ENCODE measurements at regions not wholly inside any gene's neighbourhood (a gene's known extent, or its start where the extent isn't known, plus 50 kb on each side); places are given as distances from the start of the nearest gene placed in this dataset.

DNA sequence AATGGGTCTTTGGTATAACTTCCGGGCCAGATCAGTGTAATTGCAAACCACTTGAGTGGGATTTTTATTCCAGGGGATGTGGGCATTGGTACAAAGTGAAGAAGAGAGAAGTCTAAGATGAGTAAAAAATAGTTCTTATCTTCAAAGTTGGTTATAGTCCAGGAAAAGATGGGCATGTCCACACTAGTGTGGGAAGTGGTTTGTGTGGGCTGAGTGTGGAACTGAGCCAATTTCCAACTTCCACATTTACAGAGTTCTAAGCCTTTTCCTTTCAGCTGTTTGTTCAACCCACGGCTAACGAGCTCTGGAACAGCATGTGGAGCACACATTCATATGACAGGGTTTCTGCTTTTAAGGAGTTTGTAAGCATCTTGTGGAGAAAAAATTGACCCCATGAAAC lies 72.3 kb upstream of the IFNGR1 start:
- no CpG with 5 or more reads among the region's 3 CpGs for WGBS (ENCODE audit: extremely low coverage, insufficient coverage, low lambda C conversion rate)
- H2BK15ac ChIP-seq (replicated peaks; ENCODE audit: low read depth): no peak overlapping the region
- no peak overlapping the region for H4K5ac ChIP-seq (ENCODE audit: low read length)
- no peaks in the 10 kb centered on the region for H3K79me2 ChIP-seq (ENCODE audit: control insufficient read depth, insufficient read depth, low read length)
- H4K8ac ChIP-seq (ENCODE audit: low read depth, low read length): no peak overlapping the region
- H3K4ac ChIP-seq (ENCODE audit: low read depth, low read length): no peak overlapping the region
- no peak overlapping the region for H3K4me3 ChIP-seq (ENCODE audit: low read length)
- H3K27me3 ChIP-seq (ENCODE audit: insufficient read depth, low read length, poor library complexity): no peaks in the 10 kb centered on the region
- no peaks in the 10 kb centered on the region for H3K36me3 ChIP-seq (ENCODE audit: control insufficient read depth, insufficient read depth, low read length)
- no peak overlapping the region for H2BK5ac ChIP-seq (ENCODE audit: low read length)
- no peak for DNase-seq
- H3K79me1 ChIP-seq (ENCODE audit: low read length): no peaks in the 10 kb centered on the region
- no peak overlapping the region for H3K9ac ChIP-seq (ENCODE audit: low read length)
- H3K18ac ChIP-seq (ENCODE audit: low read length): no peak overlapping the region
- H3K4me1 ChIP-seq (ENCODE audit: control insufficient read depth, low read depth, low read length): no peaks in the 10 kb centered on the region
- no peak overlapping the region for H3K56ac ChIP-seq (ENCODE audit: low read length)
- H3K4me2 ChIP-seq (ENCODE audit: low read length): no peak overlapping the region
- H2BK120ac ChIP-seq (ENCODE audit: low read depth, low read length): no peak overlapping the region
- no peak overlapping the region for H2AK5ac ChIP-seq (ENCODE audit: low read length)
- H3K27ac ChIP-seq (ENCODE audit: low read depth, low read length): no peak overlapping the region
- H3K23ac ChIP-seq (ENCODE audit: low read length): no peak overlapping the region

DNA sequence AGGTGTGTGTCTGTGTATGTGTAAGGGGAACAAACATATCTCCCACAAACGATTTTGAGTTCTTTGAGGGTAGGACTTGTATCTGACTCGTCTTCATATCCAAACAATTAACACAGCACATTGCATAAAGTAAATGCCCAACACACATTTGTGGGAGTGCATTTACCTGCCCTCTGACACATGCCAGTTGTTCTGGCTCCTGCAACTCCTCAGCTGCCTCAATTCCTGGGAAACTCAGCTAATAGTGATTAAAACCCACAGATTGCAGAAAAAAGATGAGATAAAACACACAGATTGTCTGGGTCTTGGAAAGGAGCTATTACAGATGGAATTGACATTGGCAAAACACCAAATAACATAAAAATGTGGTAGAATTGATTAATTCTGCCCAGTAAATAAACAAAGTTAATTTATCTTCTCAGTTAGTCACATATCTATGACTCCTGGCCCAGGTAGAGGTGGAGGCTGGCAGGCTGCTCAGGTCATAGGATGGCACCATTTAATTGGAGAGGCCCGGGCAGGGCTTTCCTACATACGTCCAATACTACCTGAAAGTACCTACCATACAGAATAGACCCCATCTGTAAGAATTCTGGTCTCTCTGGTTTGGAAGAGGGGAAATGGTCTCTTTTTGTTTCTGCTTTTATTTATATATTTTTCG lies 71.5 kb upstream of the IFNGR1 start:
- Histone ChIP-seq H2AK5ac (ENCODE audit: low read length) (no peak overlapping the region), H3K27me3 (ENCODE audit: insufficient read depth, low read length, poor library complexity) (no peaks in the 10 kb centered on the region), H3K23ac (ENCODE audit: low read length) (no peak overlapping the region), H2BK5ac (ENCODE audit: low read length) (no peak overlapping the region), H3K4me1 (ENCODE audit: control insufficient read depth, low read depth, low read length) (no peaks in the 10 kb centered on the region), H3K79me1 (ENCODE audit: low read length) (no peaks in the 10 kb centered on the region), H3K9ac (ENCODE audit: low read length) (no peak overlapping the region), H3K4me3 (ENCODE audit: low read length) (no peak overlapping the region), H3K27ac (ENCODE audit: low read depth, low read length) (no peak overlapping the region), H4K8ac (ENCODE audit: low read depth, low read length) (no peak overlapping the region), H4K5ac (ENCODE audit: low read length) (no peak overlapping the region), H3K4ac (ENCODE audit: low read depth, low read length) (no peak overlapping the region), H3K56ac (ENCODE audit: low read length) (no peak overlapping the region), H3K4me2 (ENCODE audit: low read length) (no peak overlapping the region), H2BK120ac (ENCODE audit: low read depth, low read length) (no peak overlapping the region), H2BK15ac (replicated peaks; ENCODE audit: low read depth) (no peak overlapping the region), H3K18ac (ENCODE audit: low read length) (no peak overlapping the region), H3K36me3 (ENCODE audit: control insufficient read depth, insufficient read depth, low read length) (no peaks in the 10 kb centered on the region), H3K79me2 (ENCODE audit: control insufficient read depth, insufficient read depth, low read length) (no peaks in the 10 kb centered on the region)
- WGBS (ENCODE audit: extremely low coverage, insufficient coverage, low lambda C conversion rate): no CpG with 5 or more reads among the region's 5 CpGs
- no peak for DNase-seq

DNA sequence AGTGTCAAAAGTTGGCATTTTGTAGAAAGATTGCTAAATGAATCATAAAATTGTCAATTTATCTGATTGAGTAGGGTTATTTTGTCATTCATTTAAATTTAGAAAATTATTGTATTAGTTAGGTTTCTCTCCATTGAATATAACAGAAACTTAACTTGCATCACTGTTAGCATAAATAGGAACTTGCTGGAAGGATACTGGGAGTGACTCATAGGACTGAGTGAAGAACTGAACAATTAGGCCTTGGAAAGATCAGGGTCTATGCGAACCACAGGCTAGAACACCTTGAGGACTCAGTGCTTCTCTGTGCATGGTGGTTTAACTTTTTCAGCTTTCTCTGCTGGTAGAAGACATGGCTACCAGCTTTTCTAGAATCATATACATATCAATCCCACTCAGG lies 67.7 kb upstream of the IFNGR1 start:
- no peak overlapping the region for H3K18ac ChIP-seq (ENCODE audit: low read length)
- H3K79me1 ChIP-seq (ENCODE audit: low read length): no peaks in the 10 kb centered on the region
- no peaks in the 10 kb centered on the region for H3K36me3 ChIP-seq (ENCODE audit: control insufficient read depth, insufficient read depth, low read length)
- H3K27ac ChIP-seq (ENCODE audit: low read depth, low read length): no peak overlapping the region
- no peaks in the 10 kb centered on the region for H3K79me2 ChIP-seq (ENCODE audit: control insufficient read depth, insufficient read depth, low read length)
- no peak overlapping the region for H2BK5ac ChIP-seq (ENCODE audit: low read length)
- no peak overlapping the region for H3K56ac ChIP-seq (ENCODE audit: low read length)
- H2AK5ac ChIP-seq (ENCODE audit: low read length): no peak overlapping the region
- H3K4ac ChIP-seq (ENCODE audit: low read depth, low read length): no peak overlapping the region
- no peak overlapping the region for H3K9ac ChIP-seq (ENCODE audit: low read length)
- no peaks in the 10 kb centered on the region for H3K27me3 ChIP-seq (ENCODE audit: insufficient read depth, low read length, poor library complexity)
- no CpG with 5 or more reads among the region's 1 CpG for WGBS (ENCODE audit: extremely low coverage, insufficient coverage, low lambda C conversion rate)
- no peak overlapping the region for H3K23ac ChIP-seq (ENCODE audit: low read length)
- no peaks in the 10 kb centered on the region for H3K4me1 ChIP-seq (ENCODE audit: control insufficient read depth, low read depth, low read length)
- no peak for DNase-seq
- no peak overlapping the region for H4K5ac ChIP-seq (ENCODE audit: low read length)
- no peak overlapping the region for H4K8ac ChIP-seq (ENCODE audit: low read depth, low read length)
- no peak overlapping the region for H2BK120ac ChIP-seq (ENCODE audit: low read depth, low read length)
- H3K4me3 ChIP-seq (ENCODE audit: low read length): no peak overlapping the region
- H2BK15ac ChIP-seq (replicated peaks; ENCODE audit: low read depth): no peak overlapping the region
- no peak overlapping the region for H3K4me2 ChIP-seq (ENCODE audit: low read length)

DNA sequence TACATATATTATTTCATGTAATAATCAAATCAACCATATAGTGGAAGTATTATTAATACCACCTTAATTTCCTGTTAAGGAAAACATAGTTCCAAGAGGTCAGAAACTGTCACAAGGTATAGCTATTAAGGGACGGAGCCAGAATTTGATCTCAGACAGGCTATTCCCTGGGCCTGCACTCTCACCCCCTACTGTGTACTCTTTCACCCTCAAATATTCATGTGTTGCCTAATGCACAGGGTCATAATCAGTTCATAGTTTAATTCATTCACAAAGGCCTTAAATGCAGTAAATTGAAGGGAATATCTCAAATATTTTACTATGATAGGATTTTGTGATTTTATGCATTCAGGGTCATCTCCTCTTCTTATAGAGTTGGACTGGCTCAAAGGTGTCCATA lies 67.2 kb upstream of the IFNGR1 start:
- H2BK15ac ChIP-seq (replicated peaks; ENCODE audit: low read depth): no peak overlapping the region
- no peak overlapping the region for H4K5ac ChIP-seq (ENCODE audit: low read length)
- no peak overlapping the region for H3K4me3 ChIP-seq (ENCODE audit: low read length)
- DNase-seq: no peak
- H3K27me3 ChIP-seq (ENCODE audit: insufficient read depth, low read length, poor library complexity): no peaks in the 10 kb centered on the region
- no peaks in the 10 kb centered on the region for H3K36me3 ChIP-seq (ENCODE audit: control insufficient read depth, insufficient read depth, low read length)
- no peaks in the 10 kb centered on the region for H3K79me2 ChIP-seq (ENCODE audit: control insufficient read depth, insufficient read depth, low read length)
- no peak overlapping the region for H3K4me2 ChIP-seq (ENCODE audit: low read length)
- no peak overlapping the region for H3K18ac ChIP-seq (ENCODE audit: low read length)
- no peak overlapping the region for H2BK5ac ChIP-seq (ENCODE audit: low read length)
- no peak overlapping the region for H2AK5ac ChIP-seq (ENCODE audit: low read length)
- H3K79me1 ChIP-seq (ENCODE audit: low read length): no peaks in the 10 kb centered on the region
- H4K8ac ChIP-seq (ENCODE audit: low read depth, low read length): no peak overlapping the region
- no peaks in the 10 kb centered on the region for H3K4me1 ChIP-seq (ENCODE audit: control insufficient read depth, low read depth, low read length)
- no peak overlapping the region for H3K4ac ChIP-seq (ENCODE audit: low read depth, low read length)
- no peak overlapping the region for H2BK120ac ChIP-seq (ENCODE audit: low read depth, low read length)
- H3K9ac ChIP-seq (ENCODE audit: low read length): no peak overlapping the region
- H3K27ac ChIP-seq (ENCODE audit: low read depth, low read length): no peak overlapping the region
- no peak overlapping the region for H3K56ac ChIP-seq (ENCODE audit: low read length)
- H3K23ac ChIP-seq (ENCODE audit: low read length): no peak overlapping the region
- WGBS (ENCODE audit: extremely low coverage, insufficient coverage, low lambda C conversion rate): no CpG with 5 or more reads among the region's 1 CpG

DNA sequence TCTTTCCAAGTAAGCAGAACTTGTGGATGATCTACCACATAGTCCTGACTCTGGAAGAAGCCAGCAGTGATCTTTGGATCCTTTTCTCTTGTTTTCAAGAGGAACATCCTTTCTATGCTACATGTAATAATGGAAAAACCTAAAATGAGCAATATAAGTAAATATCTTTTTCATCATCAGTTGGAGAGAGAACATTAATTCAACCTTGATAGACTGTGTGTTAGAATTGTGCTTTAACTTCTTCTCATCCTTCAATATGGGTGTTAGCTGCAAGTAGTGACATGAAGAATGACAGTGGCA lies 65.6 kb upstream of the IFNGR1 start:
- Histone ChIP-seq H3K36me3 (ENCODE audit: control insufficient read depth, insufficient read depth, low read length) (no peaks in the 10 kb centered on the region), H3K23ac (ENCODE audit: low read length) (no peak overlapping the region), H3K9ac (ENCODE audit: low read length) (no peak overlapping the region), H3K27ac (ENCODE audit: low read depth, low read length) (no peak overlapping the region), H3K27me3 (ENCODE audit: insufficient read depth, low read length, poor library complexity) (no peaks in the 10 kb centered on the region), H3K4ac (ENCODE audit: low read depth, low read length) (no peak overlapping the region), H4K8ac (ENCODE audit: low read depth, low read length) (no peak overlapping the region), H3K79me1 (ENCODE audit: low read length) (no peaks in the 10 kb centered on the region), H3K4me2 (ENCODE audit: low read length) (no peak overlapping the region), H3K56ac (ENCODE audit: low read length) (no peak overlapping the region), H2BK5ac (ENCODE audit: low read length) (no peak overlapping the region), H3K4me1 (ENCODE audit: control insufficient read depth, low read depth, low read length) (no peaks in the 10 kb centered on the region), H4K5ac (ENCODE audit: low read length) (no peak overlapping the region), H3K18ac (ENCODE audit: low read length) (no peak overlapping the region), H2BK120ac (ENCODE audit: low read depth, low read length) (no peak overlapping the region), H3K4me3 (ENCODE audit: low read length) (no peak overlapping the region), H3K79me2 (ENCODE audit: control insufficient read depth, insufficient read depth, low read length) (no peaks in the 10 kb centered on the region), H2AK5ac (ENCODE audit: low read length) (no peak overlapping the region), H2BK15ac (replicated peaks; ENCODE audit: low read depth) (no peak overlapping the region)
- no peak for DNase-seq

DNA sequence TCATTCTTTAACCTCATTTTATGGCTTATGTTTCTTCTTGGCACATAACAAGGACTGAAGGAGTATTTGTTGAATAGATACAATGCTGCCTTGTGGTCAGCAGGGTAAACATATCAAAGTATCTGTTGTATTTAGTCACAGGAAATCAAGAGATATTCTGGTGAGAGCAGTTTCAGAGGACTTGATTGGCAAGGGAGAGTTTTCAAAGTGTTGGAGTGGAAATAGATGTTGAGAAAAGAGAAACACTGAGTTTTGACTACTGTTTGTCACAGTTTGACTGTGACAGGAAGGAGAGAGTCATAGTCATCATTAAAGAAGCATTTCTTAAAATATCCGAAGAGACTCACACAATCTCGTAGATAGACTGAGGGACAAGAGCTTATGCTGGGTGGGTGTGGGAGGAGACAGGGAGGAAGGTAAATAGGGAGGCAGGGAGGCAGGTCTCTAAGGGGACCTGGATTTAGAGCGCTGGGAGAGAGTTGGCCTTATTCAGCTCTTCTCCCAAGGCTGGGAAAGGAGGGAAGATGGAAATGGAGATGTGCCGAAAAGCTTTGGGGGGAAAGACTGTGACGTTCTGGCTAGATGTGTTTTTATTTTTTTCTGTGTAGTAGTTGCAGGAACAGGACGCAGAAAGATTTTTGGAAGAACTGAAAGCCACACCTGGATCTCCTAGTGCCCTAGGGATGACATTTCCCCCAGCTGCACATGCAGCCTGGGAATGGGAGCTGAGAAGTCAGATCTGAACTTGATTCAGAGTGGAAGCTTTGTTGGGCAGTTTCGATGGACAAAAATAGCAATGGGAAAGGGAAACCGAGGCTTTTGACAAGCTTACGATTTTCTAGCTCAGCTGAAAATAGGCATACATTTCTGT lies 65.0 kb upstream of the IFNGR1 start:
- no peak overlapping the region for H3K27ac ChIP-seq (ENCODE audit: low read depth, low read length)
- H2AK5ac ChIP-seq (ENCODE audit: low read length): no peak overlapping the region
- no peaks in the 10 kb centered on the region for H3K36me3 ChIP-seq (ENCODE audit: control insufficient read depth, insufficient read depth, low read length)
- H2BK120ac ChIP-seq (ENCODE audit: low read depth, low read length): no peak overlapping the region
- no peak overlapping the region for H3K4me3 ChIP-seq (ENCODE audit: low read length)
- no peaks in the 10 kb centered on the region for H3K4me1 ChIP-seq (ENCODE audit: control insufficient read depth, low read depth, low read length)
- no CpG with 5 or more reads among the region's 9 CpGs for WGBS (ENCODE audit: extremely low coverage, insufficient coverage, low lambda C conversion rate)
- H3K9ac ChIP-seq (ENCODE audit: low read length): no peak overlapping the region
- no peak for DNase-seq
- H4K5ac ChIP-seq (ENCODE audit: low read length): no peak overlapping the region
- H4K8ac ChIP-seq (ENCODE audit: low read depth, low read length): no peak overlapping the region
- no peak overlapping the region for H3K18ac ChIP-seq (ENCODE audit: low read length)
- no peaks in the 10 kb centered on the region for H3K79me1 ChIP-seq (ENCODE audit: low read length)
- no peak overlapping the region for H3K4me2 ChIP-seq (ENCODE audit: low read length)
- H2BK15ac ChIP-seq (replicated peaks; ENCODE audit: low read depth): no peak overlapping the region
- H3K4ac ChIP-seq (ENCODE audit: low read depth, low read length): no peak overlapping the region
- H3K79me2 ChIP-seq (ENCODE audit: control insufficient read depth, insufficient read depth, low read length): no peaks in the 10 kb centered on the region
- H3K27me3 ChIP-seq (ENCODE audit: insufficient read depth, low read length, poor library complexity): no peaks in the 10 kb centered on the region
- no peak overlapping the region for H3K56ac ChIP-seq (ENCODE audit: low read length)
- H3K23ac ChIP-seq (ENCODE audit: low read length): no peak overlapping the region
- H2BK5ac ChIP-seq (ENCODE audit: low read length): no peak overlapping the region

Measured in mesendoderm (in vitro differentiated cells).